Amniotic stem cell (primary cell): ENCODE measurements at regions not wholly inside any gene's neighbourhood (a gene's known extent, or its start where the extent isn't known, plus 50 kb on each side); places are given as distances from the start of the nearest gene placed in this dataset.
"Not testable (repeated sequence)": the region's sequence is repeated elsewhere in the genome, so short reads cannot be mapped to it uniquely, and the experiment has no call there.

ENCODE experiments used
- DNase-seq: peaks from one replicate; lab custom pipeline; 2025; lab: John Stamatoyannopoulos, UW

GRCh38 chr11:91046261-91046660, 823.4 kb upstream of the CHORDC1 start:
- no peak for DNase-seq

- no peak for DNase-seq
Measured at GRCh38 chr11:91041626-91042025, 818.8 kb upstream of the CHORDC1 start.

DNA sequence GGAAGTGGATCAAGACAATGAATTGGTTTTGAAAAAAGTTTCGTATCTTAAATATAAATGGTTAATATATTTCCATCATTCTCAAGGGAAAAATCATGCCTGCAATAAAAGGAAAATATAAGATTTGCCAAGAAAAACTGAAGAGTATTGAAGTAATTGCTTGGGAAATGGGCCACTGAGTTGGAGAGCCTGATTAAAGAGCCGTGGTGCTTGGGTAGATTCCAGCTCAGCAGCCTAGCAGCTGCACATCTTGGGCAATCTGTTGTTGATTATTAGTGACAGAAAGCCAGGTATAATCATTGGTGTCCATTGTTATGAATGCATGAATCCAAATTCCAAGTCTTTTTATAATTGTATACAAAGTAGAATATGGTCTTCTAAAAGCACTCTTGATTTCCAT, 800.9 kb upstream of the CHORDC1 start:
- no peak for DNase-seq

DNA sequence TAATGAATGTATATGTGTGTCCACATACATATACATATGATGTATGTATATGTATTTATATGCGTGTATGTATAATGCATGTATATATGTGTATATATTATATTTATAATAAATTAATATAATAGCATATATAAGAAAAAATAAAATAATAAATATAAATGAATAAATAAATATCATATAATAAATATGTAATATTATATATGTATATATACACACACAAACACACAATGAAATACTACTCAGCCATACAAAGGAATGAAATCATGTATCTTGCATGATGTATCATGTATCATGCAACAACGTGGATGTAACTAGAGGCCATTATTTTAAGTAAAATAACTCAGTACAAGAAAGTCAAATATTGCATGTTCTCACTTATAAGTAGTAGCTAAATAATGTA, 788.7 kb upstream of the CHORDC1 start:
- DNase-seq: no peak

GRCh38 chr11:91005458-91005857, 782.6 kb upstream of the CHORDC1 start:
- no peak for DNase-seq

DNA sequence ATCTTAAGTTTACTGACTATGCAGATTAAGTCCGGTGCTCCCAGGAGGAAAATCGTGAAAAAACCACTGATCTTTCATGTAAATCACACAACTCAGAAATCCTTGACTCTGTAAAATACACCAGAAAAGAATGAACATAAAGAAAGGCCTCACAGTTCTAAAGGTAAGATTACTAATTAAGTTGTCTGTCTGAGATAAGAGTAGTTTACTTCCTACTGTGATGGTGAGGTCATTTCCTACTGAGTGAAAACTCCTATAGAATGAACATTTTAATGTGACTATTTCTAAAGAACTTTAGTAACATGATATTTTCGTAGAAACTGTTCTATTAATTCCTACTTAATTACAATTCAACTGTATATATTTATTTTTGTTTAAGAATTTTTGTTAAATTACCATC, 774.4 kb upstream of the CHORDC1 start:
- no peak for DNase-seq

GRCh38 chr11:90972159-90972558, 749.3 kb upstream of the CHORDC1 start:
- not testable (repeated sequence) for DNase-seq

GRCh38 chr11:90947930-90948329, 725.1 kb upstream of the CHORDC1 start:
- no peak for DNase-seq

GRCh38 chr11:90930252-90930651, 707.4 kb upstream of the CHORDC1 start:
- DNase-seq: no peak

DNA sequence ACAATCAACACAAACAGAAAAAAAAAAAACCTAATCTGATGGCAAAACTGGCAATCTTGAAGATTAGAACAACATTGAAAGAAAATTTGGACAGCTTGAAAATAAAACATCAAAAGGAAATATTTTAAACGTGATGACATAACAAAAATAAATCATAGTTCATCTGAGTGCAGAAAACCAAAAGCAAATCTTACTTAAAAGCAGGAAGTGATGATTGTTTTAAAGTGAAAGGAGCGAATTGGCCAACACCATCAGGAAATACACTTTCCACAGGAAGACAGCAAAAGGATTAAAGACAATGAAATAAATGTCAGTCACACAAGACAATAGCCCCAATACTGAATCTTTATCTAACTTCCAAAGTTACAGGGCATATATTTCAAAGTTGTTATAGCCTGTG, 696.5 kb upstream of the CHORDC1 start:
- no peak for DNase-seq

DNA sequence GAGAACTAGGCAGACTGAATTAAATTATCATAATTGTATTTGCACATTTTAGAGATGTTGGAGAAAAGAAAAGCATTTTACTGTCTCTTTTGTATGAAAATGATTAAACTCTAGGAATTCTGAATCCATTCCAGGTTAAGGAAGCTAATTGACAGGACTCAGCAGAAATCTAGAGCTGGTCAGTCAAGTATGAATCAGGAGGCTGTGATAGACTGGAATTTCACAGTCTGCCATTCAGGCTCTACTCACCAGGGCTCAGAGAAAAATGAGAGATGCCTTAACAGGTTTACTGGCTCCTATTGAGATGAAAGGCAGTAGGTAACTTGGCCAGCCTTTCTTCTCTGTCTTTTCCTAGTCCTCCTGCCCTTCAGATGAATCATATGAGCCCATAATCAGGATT, 693.9 kb upstream of the CHORDC1 start:
- DNase-seq: no peak

DNA sequence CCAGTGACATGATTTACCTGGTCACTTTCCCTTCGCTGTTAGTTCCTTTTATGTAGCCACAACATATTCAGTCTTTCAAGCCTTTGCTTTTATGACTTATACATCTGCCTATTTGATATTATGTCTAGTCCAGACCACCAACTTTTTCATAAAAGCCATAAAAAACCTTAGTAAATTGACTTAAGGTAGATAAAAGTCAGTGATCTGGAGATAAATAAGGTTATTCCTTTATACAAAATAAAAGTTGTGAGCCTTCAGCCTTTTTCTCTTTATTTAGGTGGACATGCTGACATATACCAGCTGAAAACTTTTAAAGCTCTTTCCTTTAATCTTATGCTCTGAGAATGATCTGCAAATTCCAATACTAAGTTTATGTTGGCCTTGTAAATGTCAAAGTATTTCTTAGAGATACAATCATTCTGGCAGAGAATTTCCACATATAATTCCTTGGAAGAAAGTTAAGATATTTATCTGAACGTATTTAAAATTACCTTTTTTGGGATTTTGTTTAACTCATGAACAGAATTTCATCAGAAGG, 690.4 kb upstream of the CHORDC1 start:
- no peak for DNase-seq

DNA sequence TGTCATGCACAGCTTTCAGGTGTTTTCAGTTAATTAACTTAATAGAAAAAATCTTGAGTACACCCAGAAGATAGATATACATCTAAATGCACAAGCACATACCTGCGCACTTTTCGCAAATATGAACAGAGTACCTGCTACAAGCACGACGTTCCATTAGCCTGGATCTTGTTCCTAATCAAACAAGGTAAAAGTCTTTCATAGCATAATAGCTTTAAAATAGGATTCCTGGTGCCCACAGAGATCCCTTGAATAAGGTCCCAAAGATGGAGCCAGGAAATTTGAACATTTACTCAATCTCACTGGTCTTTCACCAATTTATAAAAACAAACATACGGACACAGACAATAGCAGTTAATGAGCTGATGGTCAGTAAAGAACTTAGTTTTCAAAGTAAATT, 689.8 kb upstream of the CHORDC1 start:
- no peak for DNase-seq

- DNase-seq: no peak
Measured at GRCh38 chr11:90911192-90911591, 688.3 kb upstream of the CHORDC1 start.

- no peak for DNase-seq
Measured at GRCh38 chr11:90908074-90908473, 685.2 kb upstream of the CHORDC1 start.

- DNase-seq: no peak
Measured at GRCh38 chr11:90895850-90896249, 673.0 kb upstream of the CHORDC1 start.

GRCh38 chr11:90890347-90890746, 667.5 kb upstream of the CHORDC1 start:
- no peak for DNase-seq

DNA sequence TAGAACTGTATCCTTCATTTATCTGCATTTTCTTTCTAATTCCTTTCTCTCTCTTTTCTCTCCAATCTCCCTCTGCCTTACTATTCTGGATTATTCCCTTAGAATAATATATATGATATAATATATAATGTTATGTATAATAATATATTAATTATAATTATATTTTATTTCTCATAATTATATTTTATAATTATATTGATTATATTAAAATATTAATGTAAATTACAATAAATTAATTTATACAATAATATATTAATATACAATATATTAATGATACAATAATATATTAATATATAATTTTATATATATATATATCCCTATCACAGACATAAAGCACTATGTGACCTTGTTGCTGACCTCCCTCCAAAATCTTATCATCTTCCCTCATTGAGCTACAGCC, 661.3 kb upstream of the CHORDC1 start:
- no peak for DNase-seq

- DNase-seq: no peak
Measured at GRCh38 chr11:90874986-90875385, 652.1 kb upstream of the CHORDC1 start.

- DNase-seq: no peak
Measured at GRCh38 chr11:90874281-90874680, 651.4 kb upstream of the CHORDC1 start.

- no peak for DNase-seq
Measured at GRCh38 chr11:90867416-90867815, 644.6 kb upstream of the CHORDC1 start.

GRCh38 chr11:90856790-90857189, 633.9 kb upstream of the CHORDC1 start:
- DNase-seq: no peak

- no peak for DNase-seq
Measured at GRCh38 chr11:90855531-90855930, 632.7 kb upstream of the CHORDC1 start.

DNA sequence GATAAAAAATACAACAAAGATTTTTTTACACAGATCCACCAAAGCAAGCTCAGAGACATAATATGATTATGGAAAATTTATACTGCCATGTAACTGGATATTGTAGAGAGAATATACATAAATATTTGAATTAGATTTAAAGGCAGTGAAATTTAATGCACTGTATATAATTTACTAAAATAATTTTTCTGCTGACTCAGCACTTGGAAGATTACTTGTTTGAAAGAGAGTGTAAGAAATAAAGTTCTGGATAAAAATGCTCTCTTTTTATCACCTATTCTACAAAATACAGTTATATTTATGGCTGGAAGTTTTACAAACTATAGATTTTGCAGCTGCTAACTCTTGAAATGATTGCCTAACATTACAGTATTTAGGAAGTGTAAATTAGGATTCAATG, 628.3 kb upstream of the CHORDC1 start:
- DNase-seq: no peak

GRCh38 chr11:90849312-90849711, 626.5 kb upstream of the CHORDC1 start:
- no peak for DNase-seq
